Spleen (tissue), 11 donors: ENCODE measurements at regions not wholly inside any gene's neighbourhood (a gene's known extent, or its start where the extent isn't known, plus 50 kb on each side); places are given as distances from the start of the nearest gene placed in this dataset.

Experiments
- DNase-seq: peaks from one replicate; pipeline ENCODE4 v3.0.0-alpha.2; 2020
- H3K27ac ChIP-seq, 8 donors: fragments of 200-600 bp; sonication (generic) in 7 of 8; 1 replicate in 4 of 8; 2 replicates in 4 of 8; pipeline versions ENCODE4 v1.5.0 to v1.8.0; 2016 to 2021; ENCODE audit warnings: inconsistent platforms in 4 of 8, mild to moderate bottlenecking in 4 of 8, moderate library complexity in 1 of 8
- H3K27me3 ChIP-seq, 7 donors: fragments of 200-600 bp; sonication (generic) in 6 of 7; replicated peaks in 1 of 7; 1 replicate in 4 of 7; 2 replicates in 3 of 7; pipeline versions ENCODE4 v1.5.0 to v1.8.0; 2016 to 2021; ENCODE audit warnings: inconsistent platforms in 3 of 7, mild to moderate bottlenecking in 1 of 7
- H3K36me3 ChIP-seq, 6 donors: fragments of 200-600 bp; sonication (generic) in 5 of 6; 1 replicate in 4 of 6; 2 replicates in 2 of 6; pipeline versions ENCODE4 v1.5.0 to v1.8.0; 2016 to 2021; ENCODE audit warnings: inconsistent platforms in 2 of 6
- H3K4me1 ChIP-seq, 6 donors: fragments of 200-600 bp; sonication (generic) in 5 of 6; 1 replicate in 3 of 6; 2 replicates in 3 of 6; pipeline versions ENCODE4 v1.5.0 to v1.8.0; 2016 to 2021; ENCODE audit warnings: inconsistent platforms in 3 of 6
- H3K4me3 ChIP-seq, 8 donors: fragments of 200-600 bp; sonication (generic) in 7 of 8; 1 replicate in 4 of 8; 2 replicates in 4 of 8; pipeline versions ENCODE4 v1.5.0 to v1.8.0; 2016 to 2021; ENCODE audit warnings: inconsistent platforms in 4 of 8, mild to moderate bottlenecking in 4 of 8, moderate library complexity in 2 of 8
- H3K9me3 ChIP-seq, 8 donors: fragments of 200-600 bp; sonication (generic) in 7 of 8; 1 replicate in 4 of 8; 2 replicates in 4 of 8; pipeline versions ENCODE4 v1.5.0 to v1.8.0; 2016 to 2021; ENCODE audit warnings: inconsistent platforms in 4 of 8
- CTCF ChIP-seq, 11 experiments: fragments of 200-600 bp in 7 of 11; fragments of 450-650 bp in 4 of 11; sonication (generic) in 4 of 11; IDR thresholded peaks in 8 of 11; conservative IDR thresholded peaks in 3 of 11; 1 replicate in 7 of 11; 2 replicates in 4 of 11; pipeline versions ENCODE4 v1.4.0 to v1.8.0; 2016 to 2021; ENCODE audit warnings: antibody characterized with exemption in 11 of 11, inconsistent platforms in 4 of 11, mild to moderate bottlenecking in 1 of 11
- POLR2A ChIP-seq, 3 donors: fragments of 450-650 bp; IDR thresholded peaks; one replicate each; pipeline ENCODE4 v1.5.1; 2017; ENCODE audit warnings: antibody characterized with exemption in 3 of 3, mild to moderate bottlenecking in 1 of 3
- POLR2AphosphoS5 ChIP-seq, 3 donors: sonication (generic); formaldehyde crosslinking; IDR thresholded peaks; one replicate each; pipeline ENCODE4 v1.5.1; 2017; ENCODE audit warnings: antibody characterized with exemption in 3 of 3
- WGBS, 5 donors: extraction: QIAGEN DNeasy Blood & Tissue Kit in 3 of 5; methylation state at CpG; one replicate each; pipeline versions ENCODE4 v1.1.5 to v1.1.7; 2013 to 2018; 5-methylcytosine and 5-hydroxymethylcytosine counted together
- intact Hi-C: fragments of 100-400 bp; cut with DNase I; formaldehyde crosslinking; loops from one replicate; pipeline ENCODE4 v1.15.0; 2023; ENCODE audit warnings: low total_unique reads
- donor health status: healthy with polysubstance abuse.
- donor health status: DM: no; HTN: no; CAD: no; lungs with moderate emphysema.
- donor health status: DM: no; HTN: no; CAD: no.
- donor health status: Bipolar disorder and iron deficiency.
- donor health status: healthy.
- donor health status: DM: no; HTN: no; CAD: no.
- donor health status: DM: yes; HTN: yes; CAD: no.

DNA sequence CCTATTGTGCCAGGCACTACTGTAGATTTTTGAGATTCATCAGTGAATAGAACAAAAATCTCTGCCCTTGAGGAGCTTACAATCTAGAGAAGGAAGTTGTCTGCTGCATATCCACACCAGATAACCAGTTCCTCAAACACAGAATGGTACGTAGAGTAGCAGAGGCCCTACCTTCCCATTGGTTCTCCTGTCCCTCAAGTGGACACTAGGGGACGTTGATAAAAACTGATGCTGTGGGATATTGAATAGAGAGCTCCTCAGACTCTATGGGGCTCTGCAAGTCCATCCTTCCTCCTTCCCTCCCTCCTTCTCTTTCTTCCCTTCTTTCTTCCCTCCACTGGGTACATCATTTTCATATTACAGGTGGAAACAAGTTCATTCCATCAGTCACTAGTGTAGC lies 371.3 kb downstream of the PBX1 start:
- H3K4me1 ChIP-seq, result peaks cover 0 to 9% (median 0%) of the 10 kb centered on the region in 6 donors
- TF ChIP-seq POLR2A (IDR thresholded peaks at IDR 0.05), result no peak
- no peak for TF ChIP-seq CTCF (IDR thresholded peaks at IDR 0.05 in 8 of 11, conservative IDR thresholded peaks at IDR 0.05 in 3 of 11)
- TF ChIP-seq POLR2AphosphoS5 (IDR thresholded peaks at IDR 0.05), result no peak
- H3K4me3 ChIP-seq, result no peak overlapping the region
- no peak for DNase-seq
- WGBS, 5 donors, result 65 to 77% (median 73%) methylated on average over 2 of the region's 2 CpGs
- no peak overlapping the region for H3K27ac ChIP-seq
- H3K36me3 ChIP-seq, result no peaks in the 10 kb centered on the region
- intact Hi-C loops, result no loop called here
- H3K27me3 ChIP-seq, result no peaks in the 10 kb centered on the region
- no peaks in the 10 kb centered on the region for H3K9me3 ChIP-seq

DNA sequence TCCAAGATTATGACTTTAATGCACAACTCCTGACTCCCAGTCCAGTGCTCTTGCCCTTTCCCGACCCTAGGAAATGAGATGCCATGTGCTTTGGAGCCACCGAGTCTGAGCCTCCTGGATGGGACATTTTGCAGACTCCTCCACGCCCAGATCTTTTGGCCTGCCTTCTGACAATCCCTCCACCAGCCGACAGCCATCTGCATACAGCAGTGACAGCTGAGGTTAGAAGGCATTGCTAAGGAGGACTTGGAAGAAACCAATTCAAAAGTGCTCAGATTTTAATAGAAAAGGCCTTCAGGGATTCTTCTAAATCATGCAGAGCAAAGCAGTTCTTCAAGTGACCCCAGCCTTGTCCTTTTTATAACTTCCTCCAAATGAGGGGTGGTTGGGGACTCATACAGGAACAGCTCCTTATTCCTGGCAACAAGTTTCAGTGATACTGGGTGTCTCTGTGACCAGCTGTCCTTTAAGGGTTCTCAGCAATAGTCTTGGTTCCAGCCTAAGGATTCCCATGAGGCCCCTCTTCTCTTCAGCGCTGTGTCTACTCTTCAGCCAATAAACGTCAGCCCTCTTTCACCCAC lies 369.3 kb downstream of the PBX1 start:
- DNase-seq, result no peak
- H3K4me3 ChIP-seq, result no peak overlapping the region
- no peaks in the 10 kb centered on the region for H3K36me3 ChIP-seq
- H3K27ac ChIP-seq, result no peak overlapping the region
- TF ChIP-seq POLR2AphosphoS5 (IDR thresholded peaks at IDR 0.05) (no peak), POLR2A (IDR thresholded peaks at IDR 0.05) (no peak)
- H3K27me3 ChIP-seq, result no peaks in the 10 kb centered on the region
- intact Hi-C loops, result no loop called here
- H3K9me3 ChIP-seq, result no peaks in the 10 kb centered on the region
- 57 to 72% (median 63%) methylated on average over 6 of the region's 6 CpGs for WGBS, 5 donors
- H3K4me1 ChIP-seq, result peaks cover 0 to 9% (median 0%) of the 10 kb centered on the region in 6 donors

GRCh38 chr1:164926107-164926506 lies 367.1 kb downstream of the PBX1 start:
- Histone ChIP-seq H3K27me3 (no peaks in the 10 kb centered on the region), H3K9me3 (no peaks in the 10 kb centered on the region), H3K27ac (no peak overlapping the region), H3K36me3 (no peaks in the 10 kb centered on the region), H3K4me3 (no peak overlapping the region), H3K4me1 (peaks cover 0 to 9% (median 0%) of the 10 kb centered on the region in 6 donors)
- DNase-seq, result no peak
- intact Hi-C loops, result no loop called here
- 54 to 80% (median 63%) methylated on average over 2 of the region's 2 CpGs for WGBS, 5 donors
- no peak for TF ChIP-seq CTCF (IDR thresholded peaks at IDR 0.05 in 8 of 11, conservative IDR thresholded peaks at IDR 0.05 in 3 of 11)
- TF ChIP-seq POLR2A (IDR thresholded peaks at IDR 0.05), result no peak
- no peak for TF ChIP-seq POLR2AphosphoS5 (IDR thresholded peaks at IDR 0.05)

DNA sequence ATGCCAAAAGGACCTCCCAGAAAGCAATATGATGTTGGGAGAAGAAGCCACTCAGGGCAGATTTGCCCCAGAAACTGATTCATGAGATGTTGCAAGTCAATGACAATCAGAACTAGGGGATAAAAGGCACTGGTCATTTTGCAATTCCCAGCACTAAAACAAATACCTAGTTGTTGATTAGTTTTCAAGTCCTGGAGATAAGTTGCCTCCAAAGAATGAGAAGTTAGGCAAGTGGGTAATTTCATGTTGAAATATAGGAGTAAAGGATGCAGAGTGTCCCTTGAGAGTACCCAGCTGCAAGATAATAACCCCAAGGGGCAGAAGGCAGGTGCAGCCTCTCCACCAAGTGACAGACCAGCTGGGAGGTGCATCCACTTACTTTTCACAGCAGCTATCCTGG lies 363.6 kb downstream of the PBX1 start:
- H3K4me3 ChIP-seq, result no peak overlapping the region
- H3K36me3 ChIP-seq, result no peaks in the 10 kb centered on the region
- no peak for DNase-seq
- H3K9me3 ChIP-seq, result no peaks in the 10 kb centered on the region
- no peaks in the 10 kb centered on the region for H3K27me3 ChIP-seq
- no peaks in the 10 kb centered on the region for H3K4me1 ChIP-seq
- intact Hi-C loops, result no loop called here
- H3K27ac ChIP-seq, result no peak overlapping the region
- TF ChIP-seq POLR2A (IDR thresholded peaks at IDR 0.05) (no peak), POLR2AphosphoS5 (IDR thresholded peaks at IDR 0.05) (no peak), CTCF (IDR thresholded peaks at IDR 0.05 in 8 of 11, conservative IDR thresholded peaks at IDR 0.05 in 3 of 11) (no peak)

- WGBS, 5 donors, result 83 to 93% (median 87%) methylated on average over 5 of the region's 5 CpGs
- H3K4me1 ChIP-seq, result no peaks in the 10 kb centered on the region
- H3K4me3 ChIP-seq, result no peak overlapping the region
- no peak overlapping the region for H3K27ac ChIP-seq
- intact Hi-C loops, result no loop called here
- no peaks in the 10 kb centered on the region for H3K9me3 ChIP-seq
- no peaks in the 10 kb centered on the region for H3K27me3 ChIP-seq
- no peak for DNase-seq
- TF ChIP-seq CTCF (IDR thresholded peaks at IDR 0.05 in 8 of 11, conservative IDR thresholded peaks at IDR 0.05 in 3 of 11) (no peak), POLR2A (IDR thresholded peaks at IDR 0.05) (no peak), POLR2AphosphoS5 (IDR thresholded peaks at IDR 0.05) (no peak)
- no peaks in the 10 kb centered on the region for H3K36me3 ChIP-seq
Measured at GRCh38 chr1:164921493-164921892, 362.5 kb downstream of the PBX1 start.
